ENCODE measurements at regions not wholly inside any gene's neighbourhood (a gene's known extent, or its start where the extent isn't known, plus 50 kb on each side); places are given as distances from the start of the nearest gene placed in this dataset.

DNA sequence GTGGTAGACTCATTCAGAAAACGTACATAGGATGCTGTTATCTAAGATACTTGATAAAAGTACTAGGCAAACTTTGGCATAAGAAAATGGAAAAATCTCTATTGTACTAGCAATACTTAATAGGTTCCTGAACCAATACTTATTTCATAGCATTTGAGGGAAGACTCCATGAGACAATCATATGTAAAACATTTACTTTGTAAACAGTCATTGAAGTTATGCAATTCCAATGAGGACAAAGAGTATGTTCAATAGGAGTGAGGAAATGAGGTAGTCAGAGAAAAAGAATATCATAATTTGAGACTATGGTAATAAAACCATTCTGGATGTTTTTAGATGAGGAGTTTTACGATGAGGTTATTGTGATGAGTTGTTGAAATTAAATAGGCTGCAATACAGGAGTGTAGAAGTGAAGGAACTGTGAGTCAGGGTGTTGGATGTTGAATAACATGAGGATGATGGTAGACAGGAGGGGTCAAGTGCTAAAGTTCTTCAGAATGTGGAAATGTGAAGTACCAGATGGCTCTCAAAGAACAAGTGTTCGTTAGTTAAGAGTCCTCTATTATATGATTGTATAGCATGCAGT lies 397.9 kb downstream of the PPP3CA start:
- no peak overlapping the region for H2AFZ ChIP-seq (ENCODE audit: low read length)
- no peaks in the 10 kb centered on the region for H3K27me3 ChIP-seq (ENCODE audit: insufficient read depth, low read length)
- no peaks in the 10 kb centered on the region for H4K20me1 ChIP-seq (ENCODE audit: insufficient read depth, low read length)
- no peaks in the 10 kb centered on the region for H3K4me1 ChIP-seq (ENCODE audit: insufficient read depth, low read length, severe bottlenecking)
- H3K27ac ChIP-seq (ENCODE audit: low read depth, low read length, poor library complexity, severe bottlenecking): no peak overlapping the region
- TF ChIP-seq CTCF (IDR thresholded peaks at IDR 0.05; ENCODE audit: low read length): no peak
- no peak for TF ChIP-seq EZH2 (IDR thresholded peaks at IDR 0.05; ENCODE audit: borderline replicate concordance, low read length)
- no peak overlapping the region for H3K4me3 ChIP-seq (ENCODE audit: low read depth, low read length, poor library complexity, severe bottlenecking)
- H3K9me2 ChIP-seq (ENCODE audit: low read depth, low read length): no peaks in the 10 kb centered on the region
- H3K9ac ChIP-seq (ENCODE audit: low read length): no peak overlapping the region
- H3K36me3 ChIP-seq (ENCODE audit: insufficient read depth, low read length): no peaks in the 10 kb centered on the region
- H3F3A ChIP-seq (ENCODE audit: insufficient read depth, low read length): no peaks in the 10 kb centered on the region
- H3K9me3 ChIP-seq (ENCODE audit: low read length): no peaks in the 10 kb centered on the region
- H3K4me2 ChIP-seq (ENCODE audit: low read length): no peak overlapping the region
- no peaks in the 10 kb centered on the region for H3K79me2 ChIP-seq (ENCODE audit: insufficient read depth, low read length)

GRCh38 chr4:100948911-100949310 lies 398.4 kb downstream of the PPP3CA start:
- Histone ChIP-seq H3F3A (ENCODE audit: insufficient read depth, low read length) (no peaks in the 10 kb centered on the region), H3K9me3 (ENCODE audit: low read length) (no peaks in the 10 kb centered on the region), H2AFZ (ENCODE audit: low read length) (no peak overlapping the region), H3K9ac (ENCODE audit: low read length) (no peak overlapping the region), H3K27me3 (ENCODE audit: insufficient read depth, low read length) (no peaks in the 10 kb centered on the region), H3K9me2 (ENCODE audit: low read depth, low read length) (no peaks in the 10 kb centered on the region), H3K27ac (ENCODE audit: low read depth, low read length, poor library complexity, severe bottlenecking) (no peak overlapping the region), H3K79me2 (ENCODE audit: insufficient read depth, low read length) (no peaks in the 10 kb centered on the region), H3K4me2 (ENCODE audit: low read length) (no peak overlapping the region), H3K4me3 (ENCODE audit: low read depth, low read length, poor library complexity, severe bottlenecking) (no peak overlapping the region), H3K4me1 (ENCODE audit: insufficient read depth, low read length, severe bottlenecking) (no peaks in the 10 kb centered on the region), H4K20me1 (ENCODE audit: insufficient read depth, low read length) (no peaks in the 10 kb centered on the region), H3K36me3 (ENCODE audit: insufficient read depth, low read length) (no peaks in the 10 kb centered on the region)
- TF ChIP-seq EZH2 (IDR thresholded peaks at IDR 0.05; ENCODE audit: borderline replicate concordance, low read length): no peak
- TF ChIP-seq CTCF (IDR thresholded peaks at IDR 0.05; ENCODE audit: low read length): no peak

GRCh38 chr4:100945789-100946188 lies 401.5 kb downstream of the PPP3CA start:
- peaks cover 10% of the 10 kb centered on the region for H3K9me3 ChIP-seq (ENCODE audit: low read length)
- TF ChIP-seq EZH2 (IDR thresholded peaks at IDR 0.05; ENCODE audit: borderline replicate concordance, low read length): no peak
- TF ChIP-seq CTCF (IDR thresholded peaks at IDR 0.05; ENCODE audit: low read length): no peak
- H3K79me2 ChIP-seq (ENCODE audit: insufficient read depth, low read length): no peaks in the 10 kb centered on the region
- H3K4me1 ChIP-seq (ENCODE audit: insufficient read depth, low read length, severe bottlenecking): no peaks in the 10 kb centered on the region
- H4K20me1 ChIP-seq (ENCODE audit: insufficient read depth, low read length): no peaks in the 10 kb centered on the region
- no peak overlapping the region for H3K4me2 ChIP-seq (ENCODE audit: low read length)
- no peak overlapping the region for H3K9ac ChIP-seq (ENCODE audit: low read length)
- H2AFZ ChIP-seq (ENCODE audit: low read length): no peak overlapping the region
- no peaks in the 10 kb centered on the region for H3K27me3 ChIP-seq (ENCODE audit: insufficient read depth, low read length)
- H3F3A ChIP-seq (ENCODE audit: insufficient read depth, low read length): no peaks in the 10 kb centered on the region; the same call in 1 of the 2 replicates
- H3K27ac ChIP-seq (ENCODE audit: low read depth, low read length, poor library complexity, severe bottlenecking): no peak overlapping the region
- H3K36me3 ChIP-seq (ENCODE audit: insufficient read depth, low read length): no peaks in the 10 kb centered on the region
- H3K4me3 ChIP-seq (ENCODE audit: low read depth, low read length, poor library complexity, severe bottlenecking): no peak overlapping the region
- H3K9me2 ChIP-seq (ENCODE audit: low read depth, low read length): no peaks in the 10 kb centered on the region
